OCI-LY7 (cell line): ENCODE measurements at regions not wholly inside any gene's neighbourhood (a gene's known extent, or its start where the extent isn't known, plus 50 kb on each side); places are given as distances from the start of the nearest gene placed in this dataset.

ENCODE experiments used
- BruUV-seq: library from RNA; stranded (reverse); fragments of 400-500 nt; replicated peaks from 2 replicates; lab custom pipeline; 2021; lab: Mats Ljungman, UMichigan
- CTCF ChIA-PET: fragments of 300-600 bp; sonication (Branson Sonifier 250); formaldehyde crosslinking; loops from one replicate; lab custom pipeline; 2022; ENCODE audit warnings: antibody characterized with exemption; ENCODE audit not compliant: unreplicated experiment; lab: Charles Lee
- POLR2A ChIA-PET: fragments of 300-600 bp; sonication (Branson Sonifier 250); formaldehyde crosslinking; loops from one replicate; lab custom pipeline; 2022; ENCODE audit warnings: antibody characterized with exemption; lab: Charles Lee
- DNase-seq: peaks from one replicate; pipeline ENCODE4 v3.0.0-alpha.2; 2015; ENCODE audit warnings: low spot score
- H2AFZ ChIP-seq: fragments of 200-600 bp; sonication (generic), shearing (Covaris generic); 2 replicates; pipeline ENCODE4 v1.6.1; 2014; ENCODE audit warnings: mild to moderate bottlenecking, antibody characterized with exemption, low read length, moderate library complexity
- H3K27ac ChIP-seq: fragments of 200-600 bp; sonication (generic); 2 replicates; pipeline ENCODE4 v1.5.1; 2014; ENCODE audit warnings: mixed run types, low read depth, mild to moderate bottlenecking, moderate library complexity, low read length, inconsistent platforms; ENCODE audit not compliant: poor library complexity, severe bottlenecking
- H3K36me3 ChIP-seq: fragments of 200-600 bp; sonication (generic); 2 replicates; pipeline ENCODE4 v1.6.1; 2014; ENCODE audit warnings: mild to moderate bottlenecking, antibody characterized with exemption, low read length, moderate library complexity, mixed read lengths; ENCODE audit not compliant: insufficient read depth
- H3K4me1 ChIP-seq: fragments of 200-600 bp; sonication (generic); 2 replicates; pipeline ENCODE4 v1.5.1; 2014; ENCODE audit warnings: mild to moderate bottlenecking, low read length; ENCODE audit not compliant: insufficient read depth, poor library complexity, severe bottlenecking
- H3K4me2 ChIP-seq: fragments of 200-600 bp; sonication (generic); 2 replicates; pipeline ENCODE4 v1.6.1; 2014; ENCODE audit warnings: mild to moderate bottlenecking, low read length
- H3K4me3 ChIP-seq: fragments of 200-600 bp; sonication (generic); 2 replicates; pipeline ENCODE4 v1.5.1; 2014; ENCODE audit warnings: mild to moderate bottlenecking, low read depth, low read length; ENCODE audit not compliant: poor library complexity, severe bottlenecking
- H3K79me2 ChIP-seq: fragments of 200-600 bp; sonication (generic); 2 replicates; pipeline ENCODE4 v1.6.1; 2016; ENCODE audit warnings: low read depth, mild to moderate bottlenecking, low read length, moderate library complexity, mixed read lengths; ENCODE audit not compliant: insufficient read depth
- H3K9me2 ChIP-seq: fragments of 200-600 bp; sonication (generic); 2 replicates; pipeline ENCODE4 v1.6.1; 2016; ENCODE audit warnings: mild to moderate bottlenecking, low read length, mixed read lengths; ENCODE audit not compliant: insufficient read depth
- H3K9me3 ChIP-seq: fragments of 200-600 bp; sonication (generic); 2 replicates; pipeline ENCODE4 v1.6.1; 2014; ENCODE audit warnings: mild to moderate bottlenecking, mixed run types, low read length, mixed read lengths
- H4K20me1 ChIP-seq: fragments of 200-600 bp; sonication (generic); 2 replicates; pipeline ENCODE4 v1.6.1; 2014; ENCODE audit warnings: mild to moderate bottlenecking, antibody characterized with exemption, low read length, moderate library complexity, mixed read lengths; ENCODE audit not compliant: insufficient read depth
- EZH2phosphoT487 ChIP-seq: fragments of 200-600 bp; sonication (generic); IDR thresholded peaks from 2 replicates; pipeline ENCODE4 v1.6.1; 2018; ENCODE audit warnings: low read depth, borderline replicate concordance, mild to moderate bottlenecking, mixed run types, antibody characterized with exemption, low read length, moderate library complexity, mixed read lengths
- intact Hi-C: fragments of 100-400 bp; cut with micrococcal nuclease; formaldehyde crosslinking; loops from one replicate; pipeline ENCODE4 v1.10.0; 2022; ENCODE audit not compliant: unreplicated experiment
- TF ChIP-seq, protein P1 (sequence below): fragments of 200-600 bp; sonication (generic); conservative IDR thresholded peaks from 2 replicates; pipeline ENCODE4 v1.5.1; 2014; ENCODE audit warnings: mild to moderate bottlenecking, antibody characterized with exemption, low read length, moderate library complexity, mixed read lengths

DNA sequence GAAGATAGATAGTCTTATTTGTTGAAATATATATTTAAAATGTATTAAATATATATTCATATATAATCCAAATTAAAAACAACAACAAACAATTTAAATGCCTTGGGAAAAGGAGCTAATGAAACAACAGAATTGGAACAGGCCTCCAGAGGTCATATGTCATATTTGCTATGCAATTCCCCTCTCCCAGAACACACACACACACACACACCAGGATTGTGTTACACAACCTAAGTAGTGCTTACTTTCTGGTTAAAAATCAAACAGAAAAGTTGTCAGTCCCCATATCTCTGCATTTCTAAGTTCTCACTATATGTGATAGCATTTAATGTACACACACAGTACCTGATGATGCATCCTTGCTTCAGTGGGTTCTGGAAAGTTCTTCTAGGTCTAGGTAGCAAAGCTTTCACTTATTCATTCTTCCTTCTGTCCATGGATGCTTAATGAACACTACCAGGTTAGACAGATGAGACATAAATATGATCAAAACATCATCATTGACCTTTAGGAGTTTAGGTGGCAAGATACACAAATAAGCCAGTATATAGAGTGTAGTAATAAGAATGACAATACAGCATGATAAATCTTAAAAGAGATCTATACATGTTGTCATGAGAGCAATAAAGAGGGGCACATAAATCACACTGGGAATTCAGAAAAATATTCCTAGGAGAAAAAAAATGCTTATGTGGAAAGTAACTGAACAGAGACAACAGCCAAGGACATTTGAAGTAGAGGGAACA, 662.8 kb downstream of the PTPRC start:
- Histone ChIP-seq H3K4me3 (no peak overlapping the region), H4K20me1 (no peaks in the 10 kb centered on the region), H3K79me2 (no peaks in the 10 kb centered on the region), H2AFZ (no peak overlapping the region), H3K4me1 (no peaks in the 10 kb centered on the region), H3K9me3 (no peaks in the 10 kb centered on the region), H3K4me2 (no peak overlapping the region), H3K9me2 (no peaks in the 10 kb centered on the region), H3K27ac (no peak overlapping the region), H3K36me3 (no peaks in the 10 kb centered on the region)
- intact Hi-C loops = no loop called here
- BruUV-seq = no TSS peak
- no peak for DNase-seq
- ChIA-PET POLR2A (interaction anchor here (0.7 to 1.3 kb wide), 2 partner anchors 10 to 19 kb away, joined by 3 read pairs; no protein-coding TSS in a partner anchor), CTCF (no interaction called here)
- TF ChIP-seq EZH2phosphoT487 = no peak
- TF ChIP-seq, protein P1, sequence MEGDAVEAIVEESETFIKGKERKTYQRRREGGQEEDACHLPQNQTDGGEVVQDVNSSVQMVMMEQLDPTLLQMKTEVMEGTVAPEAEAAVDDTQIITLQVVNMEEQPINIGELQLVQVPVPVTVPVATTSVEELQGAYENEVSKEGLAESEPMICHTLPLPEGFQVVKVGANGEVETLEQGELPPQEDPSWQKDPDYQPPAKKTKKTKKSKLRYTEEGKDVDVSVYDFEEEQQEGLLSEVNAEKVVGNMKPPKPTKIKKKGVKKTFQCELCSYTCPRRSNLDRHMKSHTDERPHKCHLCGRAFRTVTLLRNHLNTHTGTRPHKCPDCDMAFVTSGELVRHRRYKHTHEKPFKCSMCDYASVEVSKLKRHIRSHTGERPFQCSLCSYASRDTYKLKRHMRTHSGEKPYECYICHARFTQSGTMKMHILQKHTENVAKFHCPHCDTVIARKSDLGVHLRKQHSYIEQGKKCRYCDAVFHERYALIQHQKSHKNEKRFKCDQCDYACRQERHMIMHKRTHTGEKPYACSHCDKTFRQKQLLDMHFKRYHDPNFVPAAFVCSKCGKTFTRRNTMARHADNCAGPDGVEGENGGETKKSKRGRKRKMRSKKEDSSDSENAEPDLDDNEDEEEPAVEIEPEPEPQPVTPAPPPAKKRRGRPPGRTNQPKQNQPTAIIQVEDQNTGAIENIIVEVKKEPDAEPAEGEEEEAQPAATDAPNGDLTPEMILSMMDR = no peak

DNA sequence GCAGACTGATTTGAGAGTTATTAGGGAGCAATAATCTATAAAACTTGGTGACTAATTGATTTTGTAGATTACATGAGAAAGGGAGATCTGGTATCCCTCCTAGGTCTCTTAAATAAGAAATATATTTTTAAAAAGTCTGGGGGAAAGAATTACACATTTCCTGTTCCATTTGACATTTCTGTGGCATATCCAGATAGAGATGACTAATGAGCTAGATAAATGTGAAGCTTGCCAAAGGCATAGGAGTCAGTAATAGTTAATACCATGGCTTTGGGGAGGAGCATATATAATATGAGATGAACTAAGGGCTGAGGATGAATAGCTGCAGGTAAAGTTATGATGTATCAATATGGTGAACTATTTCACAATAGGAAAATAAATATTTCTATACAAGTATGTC, 663.7 kb downstream of the PTPRC start:
- no peak overlapping the region for H3K4me3 ChIP-seq
- H3K9me3 ChIP-seq = no peaks in the 10 kb centered on the region
- H3K9me2 ChIP-seq = no peaks in the 10 kb centered on the region
- no peaks in the 10 kb centered on the region for H3K36me3 ChIP-seq
- DNase-seq = no peak
- no peaks in the 10 kb centered on the region for H3K4me1 ChIP-seq
- intact Hi-C loops = no loop called here
- H4K20me1 ChIP-seq = no peaks in the 10 kb centered on the region
- H3K4me2 ChIP-seq = no peak overlapping the region
- H3K27ac ChIP-seq = no peak overlapping the region
- no peaks in the 10 kb centered on the region for H3K79me2 ChIP-seq
- ChIA-PET CTCF (no interaction called here), POLR2A (interaction anchor here (1.3 kb wide), 1 partner anchor 9 kb away, joined by 3 read pairs; no protein-coding TSS in a partner anchor)
- BruUV-seq = no TSS peak
- no peak for TF ChIP-seq EZH2phosphoT487
- TF ChIP-seq, protein P1 = no peak
- H2AFZ ChIP-seq = no peak overlapping the region

DNA sequence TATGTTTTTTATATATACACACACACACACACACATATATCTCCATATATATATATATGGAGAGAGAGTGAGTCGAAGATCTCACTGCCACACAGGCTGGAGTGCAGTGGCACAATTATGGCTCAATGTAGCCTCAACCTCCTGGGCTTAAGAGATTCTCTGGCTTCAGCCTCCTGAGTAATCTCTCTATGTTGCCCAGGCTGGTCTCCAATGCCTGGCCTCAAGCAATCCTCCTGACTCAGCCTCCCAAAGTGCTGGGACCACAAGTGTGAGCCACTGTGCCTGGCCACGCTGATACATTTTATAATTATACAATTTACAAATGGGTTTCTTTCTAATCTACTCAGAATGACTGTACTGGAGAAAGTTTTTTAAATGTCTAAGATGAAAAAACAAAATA, 664.2 kb downstream of the PTPRC start:
- ChIA-PET CTCF (no interaction called here), POLR2A (no interaction called here)
- BruUV-seq = no TSS peak
- Histone ChIP-seq H3K79me2 (no peaks in the 10 kb centered on the region), H3K9me2 (no peaks in the 10 kb centered on the region), H3K4me3 (no peak overlapping the region), H3K9me3 (no peaks in the 10 kb centered on the region), H3K4me2 (no peak overlapping the region), H3K27ac (no peak overlapping the region), H4K20me1 (no peaks in the 10 kb centered on the region), H3K36me3 (no peaks in the 10 kb centered on the region), H2AFZ (no peak overlapping the region), H3K4me1 (no peaks in the 10 kb centered on the region)
- no peak for TF ChIP-seq EZH2phosphoT487
- TF ChIP-seq, protein P1 = no peak
- intact Hi-C loops = no loop called here
- DNase-seq = no peak
